GM23338 (cell line): ENCODE measurements at regions not wholly inside any gene's neighbourhood (a gene's known extent, or its start where the extent isn't known, plus 50 kb on each side); places are given as distances from the start of the nearest gene placed in this dataset.

ENCODE experiments used
- ATAC-seq: fragments of 200-7000 bp; cut with Tn5 transposase; 3 replicates; pipeline ENCODE4 v1.9.1; 2020
- DNase-seq: peaks from one replicate; pipeline ENCODE4 v3.0.0-alpha.2; 2015; ENCODE audit warnings: low spot score
- H2AFZ ChIP-seq: fragments of 200-600 bp; sonication (generic); 2 replicates; pipeline ENCODE4 v1.8.0; 2016; ENCODE audit warnings: antibody characterized with exemption, mild to moderate bottlenecking, moderate library complexity
- H3F3A ChIP-seq: fragments of 200-600 bp; sonication (generic); replicated peaks from 2 replicates; pipeline ENCODE4 v1.8.0; 2017; ENCODE audit warnings: antibody characterized with exemption, mixed run types, low read depth
- H3K27ac ChIP-seq: fragments of 200-600 bp; sonication (generic); 2 replicates; pipeline ENCODE4 v1.6.1; 2016; ENCODE audit warnings: low read depth
- H3K27me3 ChIP-seq: fragments of 200-600 bp; sonication (generic); 2 replicates; pipeline ENCODE4 v1.8.0; 2016; ENCODE audit warnings: mild to moderate bottlenecking, mixed run types, moderate library complexity; ENCODE audit not compliant: insufficient read depth
- H3K36me3 ChIP-seq: fragments of 200-600 bp; sonication (generic); 2 replicates; pipeline ENCODE4 v1.8.0; 2016; ENCODE audit warnings: mild to moderate bottlenecking; ENCODE audit not compliant: insufficient read depth
- H3K4me1 ChIP-seq: fragments of 200-600 bp; sonication (generic); 2 replicates; pipeline ENCODE4 v1.8.0; 2016; ENCODE audit warnings: mild to moderate bottlenecking, moderate library complexity; ENCODE audit not compliant: insufficient read depth
- H3K4me2 ChIP-seq: fragments of 200-600 bp; sonication (generic); 2 replicates; pipeline ENCODE4 v1.7.1; 2017; ENCODE audit warnings: mixed run types
- H3K4me3 ChIP-seq: fragments of 200-600 bp; sonication (generic); 2 replicates; pipeline ENCODE4 v1.6.1; 2016; ENCODE audit warnings: mixed run types
- H3K79me2 ChIP-seq: fragments of 200-600 bp; sonication (generic); replicated peaks from 2 replicates; pipeline ENCODE4 v1.8.0; 2017; ENCODE audit warnings: mild to moderate bottlenecking; ENCODE audit not compliant: insufficient read depth
- H3K9me2 ChIP-seq: fragments of 200-600 bp; sonication (generic); 2 replicates; pipeline ENCODE4 v1.8.0; 2017; ENCODE audit not compliant: insufficient read depth
- H4K20me1 ChIP-seq: fragments of 200-600 bp; sonication (generic); replicated peaks from 2 replicates; pipeline ENCODE4 v1.8.0; 2017; ENCODE audit warnings: mild to moderate bottlenecking; ENCODE audit not compliant: insufficient read depth
- H3K27ac Mint-ChIP-seq: 2 replicates; pipeline ENCODE4 v1.8.0; 2020; ENCODE audit warnings: inconsistent platforms, mild to moderate bottlenecking, moderate library complexity, mixed read lengths
- H3K27me3 Mint-ChIP-seq: 3 replicates; pipeline ENCODE4 v1.8.0; 2022; ENCODE audit warnings: low read depth, mild to moderate bottlenecking, moderate library complexity, mixed read lengths, inconsistent platforms; ENCODE audit not compliant: insufficient read depth, poor library complexity
- H3K36me3 Mint-ChIP-seq: 3 replicates; pipeline ENCODE4 v1.8.0; 2021; ENCODE audit warnings: low read depth, mild to moderate bottlenecking, inconsistent platforms, moderate library complexity, mixed read lengths
- H3K4me1 Mint-ChIP-seq: 3 replicates; pipeline ENCODE4 v1.8.0; 2020; ENCODE audit warnings: mild to moderate bottlenecking, inconsistent platforms, mixed read lengths
- H3K4me3 Mint-ChIP-seq: 3 replicates; pipeline ENCODE4 v1.8.0; 2021; ENCODE audit warnings: moderate library complexity, mild to moderate bottlenecking, inconsistent platforms, mixed read lengths
- H3K9me3 Mint-ChIP-seq: 3 replicates; pipeline ENCODE4 v1.8.0; 2020; ENCODE audit warnings: moderate library complexity, mild to moderate bottlenecking, inconsistent platforms, mixed read lengths
- CREB1 ChIP-seq: fragments of 250-450 bp; sonication (Bioruptor Pico); IDR thresholded peaks from 2 replicates; pipeline ENCODE4 v1.5.0; 2020; ENCODE audit warnings: low read depth, mild to moderate bottlenecking, moderate library complexity
- ETS1 ChIP-seq: IDR thresholded peaks from 2 replicates; pipeline ENCODE4 v1.6.1; 2016; ENCODE audit warnings: antibody characterized with exemption
- EZH2 ChIP-seq: fragments of 200-600 bp; sonication (generic); IDR thresholded peaks from one replicate; pipeline ENCODE4 v1.8.0; 2017; ENCODE audit warnings: antibody characterized with exemption, mild to moderate bottlenecking, low read depth; ENCODE audit not compliant: unreplicated experiment
- NANOG ChIP-seq: IDR thresholded peaks from 2 replicates; pipeline ENCODE4 v1.6.1; 2016; ENCODE audit warnings: antibody characterized with exemption, borderline replicate concordance
- POLR2AphosphoS5 ChIP-seq: IDR thresholded peaks from 2 replicates; pipeline ENCODE4 v1.6.1; 2016; ENCODE audit warnings: antibody characterized with exemption, low read depth
- REST ChIP-seq: IDR thresholded peaks from one replicate; pipeline ENCODE4 v1.6.1; 2018; ENCODE audit warnings: antibody characterized with exemption; ENCODE audit not compliant: unreplicated experiment
- STAT1 ChIP-seq: IDR thresholded peaks from one replicate; pipeline ENCODE4 v1.6.1; 2016; ENCODE audit warnings: antibody characterized with exemption; ENCODE audit not compliant: unreplicated experiment
- ZNF114 ChIP-seq: fragments of 250-450 bp; sonication (Bioruptor Pico); IDR thresholded peaks from 2 replicates; pipeline ENCODE4 v1.5.0; 2020; ENCODE audit warnings: mild to moderate bottlenecking, moderate library complexity
- ZNF331 ChIP-seq: fragments of 250-450 bp; sonication (Bioruptor Pico); IDR thresholded peaks from 2 replicates; pipeline ENCODE4 v1.5.0; 2020; ENCODE audit warnings: low read depth, mild to moderate bottlenecking, moderate library complexity
- ZNF462 ChIP-seq: fragments of 250-450 bp; sonication (Bioruptor Pico); IDR thresholded peaks from 2 replicates; pipeline ENCODE4 v1.5.0; 2020; ENCODE audit warnings: mild to moderate bottlenecking, moderate library complexity

GRCh38 chr11:79894111-79894510 is 453.3 kb upstream of the TENM4 start:
- no peaks in the 10 kb centered on the region for H3F3A ChIP-seq
- no peaks in the 10 kb centered on the region for H3K79me2 ChIP-seq
- Mint-ChIP-seq H3K4me1 (no peaks in the 10 kb centered on the region), H3K9me3 (no peaks in the 10 kb centered on the region), H3K27ac (no peak overlapping the region), H3K27me3 (no peaks in the 10 kb centered on the region), H3K36me3 (no peaks in the 10 kb centered on the region), H3K4me3 (no peak overlapping the region)
- TF ChIP-seq EZH2 (no peak), ZNF462 (no peak), ETS1 (no peak), NANOG (no peak), POLR2AphosphoS5 (no peak), STAT1 (no peak), CREB1 (no peak), REST (no peak), ZNF114 (CRISPR knock-in tag) (no peak), ZNF331 (CRISPR knock-in tag) (no peak)
- no peak overlapping the region for H2AFZ ChIP-seq
- H3K9me2 ChIP-seq: no peaks in the 10 kb centered on the region
- H3K27ac ChIP-seq: no peak overlapping the region
- H3K27me3 ChIP-seq: no peaks in the 10 kb centered on the region
- H3K36me3 ChIP-seq: no peaks in the 10 kb centered on the region
- ATAC-seq: no peak
- H4K20me1 ChIP-seq: no peaks in the 10 kb centered on the region
- H3K4me1 ChIP-seq: no peaks in the 10 kb centered on the region
- no peak for DNase-seq
- H3K4me3 ChIP-seq: no peak overlapping the region
- no peak overlapping the region for H3K4me2 ChIP-seq
